ENCODE measurements at regions not wholly inside any gene's neighbourhood (a gene's known extent, or its start where the extent isn't known, plus 50 kb on each side); places are given as distances from the start of the nearest gene placed in this dataset.

GRCh38 chr12:127400221-127400620 is 866.7 kb upstream of the TMEM132C start:
- no peaks in the 10 kb centered on the region for H3K79me2 ChIP-seq (ENCODE audit: control insufficient read depth, insufficient read depth, low read length)
- in situ Hi-C loops (cut with MboI), result no loop called here
- SMC1A ChIA-PET (ENCODE audit: uncharacterized antibody, unreplicated experiment), result no interaction called here
- no peak for DNase-seq (ENCODE audit: low read depth, low spot score)
- intact Hi-C loops (cut with micrococcal nuclease; ENCODE audit: unreplicated experiment), result no loop called here
- no peak for ATAC-seq
- CTCF ChIA-PET, result interaction anchor here (1.0 kb wide), 1 partner anchor 18 kb away, joined by 3 read pairs; no protein-coding TSS in a partner anchor
- BruUV-seq (replicated peaks), result no TSS peak
- RAD21 ChIA-PET (ENCODE audit: unreplicated experiment), result no interaction called here
- no peak overlapping the region for H3K9ac ChIP-seq (ENCODE audit: control insufficient read depth, insufficient read depth, low read length)
- H3K4me1 ChIP-seq (ENCODE audit: control insufficient read depth, insufficient read depth, low read length), result no peaks in the 10 kb centered on the region
- no peaks in the 10 kb centered on the region for H3K36me3 ChIP-seq (ENCODE audit: control insufficient read depth in 2 of 2, insufficient read depth in 2 of 2, low read length in 1 of 2)
- H3K4me3 ChIP-seq, result no peak overlapping the region
- no peaks in the 10 kb centered on the region for H4K20me1 ChIP-seq (ENCODE audit: control insufficient read depth, insufficient read depth)
- H3K9me3 ChIP-seq (replicated peaks; ENCODE audit: control insufficient read depth, insufficient read depth, low read length), result no peaks in the 10 kb centered on the region
- H2AFZ ChIP-seq (ENCODE audit: control insufficient read depth, low read depth, low read length), result no peak overlapping the region
- POLR2A ChIA-PET, result no interaction called here
- no peak for FAIRE-seq
- no peaks in the 10 kb centered on the region for H3K27me3 ChIP-seq (replicated peaks in 1 of 2; ENCODE audit: control insufficient read depth in 2 of 2, insufficient read depth in 2 of 2, low read length in 1 of 2)
- H3K27ac ChIP-seq (ENCODE audit: control insufficient read depth, insufficient read depth), result no peak overlapping the region
- H3K4me2 ChIP-seq (ENCODE audit: control insufficient read depth, insufficient read depth), result no peak overlapping the region
- 2% methylated on average over 5 of the region's 5 CpGs for WGBS (ENCODE audit: insufficient coverage, insufficient replicate concordance, low lambda C conversion rate, missing lambda C conversion rate)
- no peak for TF ChIP-seq CBX5 (IDR thresholded peaks at IDR 0.05; ENCODE audit: low read depth)
- TF ChIP-seq SMAD1 (IDR thresholded peaks at IDR 0.05; ENCODE audit: low read depth, partially characterized antibody), result no peak
- no peak for TF ChIP-seq SPI1 (IDR thresholded peaks at IDR 0.05; ENCODE audit: borderline replicate concordance, insufficient read depth, low read depth, low read length)
- no peak for TF ChIP-seq NR2C1 (IDR thresholded peaks at IDR 0.05)
- TF ChIP-seq, protein P1, sequence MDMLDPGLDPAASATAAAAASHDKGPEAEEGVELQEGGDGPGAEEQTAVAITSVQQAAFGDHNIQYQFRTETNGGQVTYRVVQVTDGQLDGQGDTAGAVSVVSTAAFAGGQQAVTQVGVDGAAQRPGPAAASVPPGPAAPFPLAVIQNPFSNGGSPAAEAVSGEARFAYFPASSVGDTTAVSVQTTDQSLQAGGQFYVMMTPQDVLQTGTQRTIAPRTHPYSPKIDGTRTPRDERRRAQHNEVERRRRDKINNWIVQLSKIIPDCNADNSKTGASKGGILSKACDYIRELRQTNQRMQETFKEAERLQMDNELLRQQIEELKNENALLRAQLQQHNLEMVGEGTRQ (IDR thresholded peaks at IDR 0.05; ENCODE audit: borderline replicate concordance, low read depth, low read length), result no peak
- TF ChIP-seq MTA3 (IDR thresholded peaks at IDR 0.05; ENCODE audit: borderline replicate concordance, low read length), result no peak
- TF ChIP-seq, protein P2, sequence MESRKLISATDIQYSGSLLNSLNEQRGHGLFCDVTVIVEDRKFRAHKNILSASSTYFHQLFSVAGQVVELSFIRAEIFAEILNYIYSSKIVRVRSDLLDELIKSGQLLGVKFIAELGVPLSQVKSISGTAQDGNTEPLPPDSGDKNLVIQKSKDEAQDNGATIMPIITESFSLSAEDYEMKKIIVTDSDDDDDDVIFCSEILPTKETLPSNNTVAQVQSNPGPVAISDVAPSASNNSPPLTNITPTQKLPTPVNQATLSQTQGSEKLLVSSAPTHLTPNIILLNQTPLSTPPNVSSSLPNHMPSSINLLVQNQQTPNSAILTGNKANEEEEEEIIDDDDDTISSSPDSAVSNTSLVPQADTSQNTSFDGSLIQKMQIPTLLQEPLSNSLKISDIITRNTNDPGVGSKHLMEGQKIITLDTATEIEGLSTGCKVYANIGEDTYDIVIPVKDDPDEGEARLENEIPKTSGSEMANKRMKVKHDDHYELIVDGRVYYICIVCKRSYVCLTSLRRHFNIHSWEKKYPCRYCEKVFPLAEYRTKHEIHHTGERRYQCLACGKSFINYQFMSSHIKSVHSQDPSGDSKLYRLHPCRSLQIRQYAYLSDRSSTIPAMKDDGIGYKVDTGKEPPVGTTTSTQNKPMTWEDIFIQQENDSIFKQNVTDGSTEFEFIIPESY (IDR thresholded peaks at IDR 0.05), result no peak
- no peak for TF ChIP-seq PAX8 (IDR thresholded peaks at IDR 0.05)
- no peak for TF ChIP-seq BHLHE40 (IDR thresholded peaks at IDR 0.05; ENCODE audit: borderline replicate concordance in 1 of 2, low read depth in 2 of 2, low read length in 1 of 2)
- TF ChIP-seq ETV6 (conservative IDR thresholded peaks at IDR 0.05 in 1 of 2, IDR thresholded peaks at IDR 0.05 in 1 of 2; ENCODE audit: borderline replicate concordance in 1 of 2, low read depth in 1 of 2), result no peak
- no peak for TF ChIP-seq RELB (IDR thresholded peaks at IDR 0.05; ENCODE audit: low read depth)
- TF ChIP-seq WRNIP1 (IDR thresholded peaks at IDR 0.05; ENCODE audit: borderline replicate concordance, low read depth, low read length), result no peak
- TF ChIP-seq FOS (IDR thresholded peaks at IDR 0.05; ENCODE audit: borderline replicate concordance, extremely low read depth, insufficient read length), result no peak
- TF ChIP-seq CBX3 (IDR thresholded peaks at IDR 0.05; ENCODE audit: borderline replicate concordance, low read depth), result no peak
- TF ChIP-seq USF1 (IDR thresholded peaks at IDR 0.05; ENCODE audit: borderline replicate concordance, extremely low read length, insufficient read depth, low read depth, low read length), result no peak
- no peak for TF ChIP-seq HDAC6 (IDR thresholded peaks at IDR 0.05; ENCODE audit: unreplicated experiment)
- TF ChIP-seq, protein P3, sequence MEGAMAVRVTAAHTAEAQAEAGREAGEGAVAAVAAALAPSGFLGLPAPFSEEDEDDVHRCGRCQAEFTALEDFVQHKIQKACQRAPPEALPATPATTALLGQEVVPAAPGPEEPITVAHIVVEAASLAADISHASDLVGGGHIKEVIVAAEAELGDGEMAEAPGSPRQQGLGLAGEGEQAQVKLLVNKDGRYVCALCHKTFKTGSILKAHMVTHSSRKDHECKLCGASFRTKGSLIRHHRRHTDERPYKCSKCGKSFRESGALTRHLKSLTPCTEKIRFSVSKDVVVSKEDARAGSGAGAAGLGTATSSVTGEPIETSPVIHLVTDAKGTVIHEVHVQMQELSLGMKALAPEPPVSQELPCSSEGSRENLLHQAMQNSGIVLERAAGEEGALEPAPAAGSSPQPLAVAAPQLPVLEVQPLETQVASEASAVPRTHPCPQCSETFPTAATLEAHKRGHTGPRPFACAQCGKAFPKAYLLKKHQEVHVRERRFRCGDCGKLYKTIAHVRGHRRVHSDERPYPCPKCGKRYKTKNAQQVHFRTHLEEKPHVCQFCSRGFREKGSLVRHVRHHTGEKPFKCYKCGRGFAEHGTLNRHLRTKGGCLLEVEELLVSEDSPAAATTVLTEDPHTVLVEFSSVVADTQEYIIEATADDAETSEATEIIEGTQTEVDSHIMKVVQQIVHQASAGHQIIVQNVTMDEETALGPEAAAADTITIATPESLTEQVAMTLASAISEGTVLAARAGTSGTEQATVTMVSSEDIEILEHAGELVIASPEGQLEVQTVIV (IDR thresholded peaks at IDR 0.05; ENCODE audit: borderline replicate concordance, partially characterized antibody), result no peak
